GM19240 (cell line): ENCODE measurements at regions not wholly inside any gene's neighbourhood (a gene's known extent, or its start where the extent isn't known, plus 50 kb on each side); places are given as distances from the start of the nearest gene placed in this dataset.

Experiments
- DNase-seq: peaks from one replicate; pipeline ENCODE4 v3.0.0; 2011; ENCODE audit warnings: low spot score; ENCODE audit not compliant: insufficient read length

- DNase-seq, result no peak
These were observed 82.4 kb upstream of the ZIC3 start for GRCh38 chrX:137483554-137483953.

GRCh38 chrX:137482136-137482535 is 83.8 kb upstream of the ZIC3 start:
- DNase-seq, result no peak

DNA sequence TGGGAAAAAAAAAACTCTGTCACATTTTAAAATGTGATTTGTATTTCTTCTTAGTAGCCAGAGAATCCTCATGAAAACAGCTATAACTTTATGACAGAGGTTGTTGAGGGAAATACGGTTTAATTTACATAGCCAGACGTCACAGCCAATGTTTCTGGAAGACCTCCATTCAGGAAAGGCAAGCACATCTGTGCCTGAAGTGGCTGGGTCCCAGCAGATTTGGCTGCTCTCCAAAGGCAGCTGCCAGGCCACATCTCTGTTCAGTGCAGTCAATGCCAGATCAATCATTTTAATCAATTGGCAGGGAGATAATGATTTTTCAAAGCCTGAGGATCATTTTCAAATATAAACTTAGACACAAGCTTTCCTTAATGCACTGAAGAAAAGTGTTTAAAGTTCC is 86.5 kb upstream of the ZIC3 start:
- no peak for DNase-seq

- DNase-seq, result no peak
These were observed 124.2 kb upstream of the ZIC3 start for GRCh38 chrX:137441711-137442110.

DNA sequence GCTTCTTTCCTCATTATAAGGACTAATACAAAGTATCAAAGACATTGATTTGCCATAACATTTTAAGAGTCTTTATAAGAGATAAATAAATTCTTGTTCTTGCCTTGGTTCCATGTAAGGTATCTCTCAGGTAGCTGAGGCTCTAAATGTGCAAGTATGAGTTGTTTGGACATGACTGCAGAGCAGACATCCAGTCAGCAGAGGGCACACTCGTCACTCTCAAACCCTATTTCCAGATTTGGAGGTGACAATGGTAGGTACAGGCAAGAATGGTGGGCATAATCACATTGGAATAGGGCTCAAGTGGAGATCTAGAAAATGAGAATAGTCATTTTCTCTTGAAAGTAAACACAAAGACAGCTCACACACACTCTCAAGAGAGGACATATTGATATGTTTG is 133.3 kb upstream of the ZIC3 start:
- DNase-seq, result no peak

DNA sequence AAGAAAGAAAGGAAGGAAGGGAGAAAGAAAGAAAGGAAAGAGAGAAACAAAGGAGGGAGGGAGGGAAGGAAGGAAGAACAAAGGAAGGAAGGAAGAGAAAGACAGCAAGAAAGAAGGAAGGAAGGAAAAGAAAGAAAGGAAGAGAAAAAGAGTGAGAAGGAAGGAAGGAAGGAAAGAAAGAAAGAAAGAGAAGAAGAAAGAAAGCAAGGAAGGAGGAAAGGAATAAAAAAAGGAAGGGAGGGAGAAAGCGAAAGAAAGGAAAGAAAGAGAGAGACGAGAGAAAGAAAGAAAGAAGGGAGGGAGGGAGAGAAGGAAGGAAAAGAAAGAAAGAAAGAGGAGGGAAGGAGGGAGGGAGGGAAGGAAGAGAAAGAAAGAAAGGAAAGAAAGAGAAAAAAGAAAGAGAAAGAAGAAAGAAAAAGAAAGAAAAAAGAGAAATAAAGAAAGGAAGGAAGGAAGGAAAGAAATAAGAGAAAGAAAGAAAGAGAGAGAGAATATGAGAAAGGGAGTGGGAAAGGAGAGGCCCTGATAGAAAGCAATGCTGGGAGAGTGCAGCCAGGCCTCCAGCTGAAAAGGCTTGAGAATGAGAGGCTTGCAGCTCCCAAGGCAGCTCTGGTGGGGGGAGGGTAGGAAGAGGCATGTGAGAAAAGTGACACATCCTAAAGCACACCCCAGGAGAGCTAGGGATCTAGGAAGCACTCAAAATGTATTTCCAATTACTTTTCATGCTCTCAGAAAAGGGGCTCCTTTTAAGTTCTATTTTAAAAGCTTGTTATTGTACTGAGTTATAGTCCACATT is 134.0 kb upstream of the ZIC3 start:
- no peak for DNase-seq

- no peak for DNase-seq
These were observed 134.9 kb upstream of the ZIC3 start for GRCh38 chrX:137430984-137431475.

- DNase-seq, result no peak
These were observed 135.6 kb upstream of the ZIC3 start for GRCh38 chrX:137430301-137430700.

DNA sequence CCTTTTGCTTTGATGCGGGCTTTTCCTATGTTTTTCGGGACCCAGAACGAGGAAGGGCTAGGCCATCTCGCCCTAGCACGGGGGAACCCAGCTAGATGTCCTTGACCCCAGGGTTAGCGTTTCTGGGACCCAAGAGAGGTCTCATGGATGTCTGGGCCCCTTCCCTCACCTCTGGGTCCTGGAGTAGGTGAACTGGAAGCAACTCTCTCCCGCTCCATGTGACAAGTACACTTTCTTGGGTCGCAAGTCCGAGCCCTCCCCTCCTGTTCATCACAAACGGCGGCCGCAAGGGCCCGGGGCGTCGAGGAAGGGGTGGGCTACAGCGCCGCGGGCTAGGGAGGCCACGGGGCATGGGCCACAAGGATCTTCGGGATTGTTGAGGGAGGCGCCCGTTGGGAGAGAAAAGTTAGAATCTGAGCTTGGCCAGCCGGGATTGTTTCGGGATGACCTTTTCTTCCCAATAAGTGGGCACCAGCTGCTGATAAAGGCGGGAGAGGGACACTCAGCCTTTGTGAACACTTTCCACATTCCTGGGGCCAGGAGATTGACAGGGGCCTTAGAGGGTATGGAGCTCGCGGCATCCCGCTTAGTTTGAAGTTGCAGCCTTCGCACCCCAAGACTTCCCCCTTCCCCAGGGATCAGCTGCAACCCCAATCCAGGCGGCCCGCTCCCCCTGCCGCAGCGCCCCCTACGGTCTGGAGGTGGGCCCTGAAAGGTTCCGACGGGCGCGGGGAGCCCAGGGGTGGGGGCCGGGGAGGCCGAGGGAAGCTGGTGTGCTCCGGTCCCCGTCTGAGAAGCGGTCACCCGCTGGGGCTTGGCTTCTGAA is 136.9 kb upstream of the ZIC3 start:
- no peak for DNase-seq

- DNase-seq, result no peak
These were observed 137.7 kb upstream of the ZIC3 start for GRCh38 chrX:137428221-137428661.

DNA sequence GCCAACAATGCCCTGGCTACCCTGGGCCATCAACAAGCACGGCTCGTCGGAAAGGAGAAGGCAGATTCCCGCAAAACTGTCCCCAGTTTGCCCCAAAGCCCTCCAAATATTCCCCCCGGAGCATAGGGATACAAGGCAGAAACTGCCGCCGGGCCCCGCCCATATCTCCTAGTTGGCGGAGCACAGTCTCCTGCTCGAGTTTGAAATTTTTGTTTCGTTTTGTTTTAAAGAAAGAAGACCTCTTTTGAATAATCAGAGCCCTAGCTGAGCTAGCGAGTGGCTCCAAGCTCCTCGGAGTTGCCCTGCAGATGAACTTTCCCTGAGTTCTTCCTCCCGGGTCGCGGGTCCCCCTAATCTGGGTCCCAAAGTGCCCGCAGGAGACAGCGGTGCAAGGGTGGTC is 138.1 kb upstream of the ZIC3 start:
- no peak for DNase-seq

DNA sequence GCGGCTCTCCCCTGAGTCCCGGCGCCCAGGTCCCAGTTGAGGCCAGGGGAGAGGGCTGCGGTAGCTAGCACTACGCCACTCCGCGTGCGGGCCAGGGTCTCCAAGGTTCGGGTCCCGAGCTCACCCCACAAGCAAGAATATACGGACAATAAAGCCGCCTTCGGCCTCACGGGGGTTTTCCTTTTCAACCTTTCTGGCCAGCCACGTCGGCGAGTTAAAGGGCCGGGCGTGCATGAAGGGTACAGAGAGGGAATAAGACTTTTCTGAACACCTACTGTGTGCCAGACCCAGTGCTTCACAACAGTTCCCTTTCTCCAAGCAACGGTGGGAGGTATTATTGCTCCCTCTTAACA is 138.5 kb upstream of the ZIC3 start:
- no peak for DNase-seq

DNA sequence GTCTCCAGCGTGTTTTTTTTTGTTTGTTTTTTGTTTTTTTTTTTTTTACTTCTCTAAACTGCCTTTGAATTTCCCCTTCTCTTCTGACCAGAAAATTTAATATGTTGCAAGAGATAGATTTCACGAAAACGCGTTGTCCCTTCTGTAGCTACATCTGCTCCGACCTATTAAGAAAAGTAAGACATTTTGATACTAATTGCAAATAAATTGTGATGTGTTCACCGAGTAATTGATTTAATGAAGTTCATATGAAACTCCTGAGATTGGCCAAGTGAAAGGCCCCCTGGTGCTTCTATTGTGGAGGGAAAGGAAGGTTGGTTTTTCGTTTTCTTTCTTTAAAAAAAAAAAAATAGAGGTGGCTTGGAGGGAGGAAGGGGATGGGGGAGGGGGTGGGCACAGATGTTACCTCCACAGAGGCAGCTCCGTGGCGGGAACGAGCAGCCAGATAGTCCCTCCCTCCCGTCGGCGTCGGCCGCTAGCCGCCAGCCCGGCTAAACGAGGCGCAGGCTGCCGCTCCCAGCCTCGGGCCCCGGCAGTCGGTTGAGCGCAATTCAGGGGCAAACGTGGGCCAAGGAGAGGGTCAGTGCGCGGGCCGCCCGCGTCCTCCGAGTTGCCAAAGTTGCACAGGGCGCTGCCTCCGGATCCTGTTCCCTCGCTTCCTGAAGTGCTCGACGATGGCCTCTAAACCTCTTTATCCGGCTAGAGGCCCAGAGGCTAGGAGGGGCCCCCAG is 139.1 kb upstream of the ZIC3 start:
- DNase-seq, result no peak

- DNase-seq, result no peak
These were observed 139.9 kb upstream of the ZIC3 start for GRCh38 chrX:137425986-137426385.

GRCh38 chrX:137425273-137425902 is 140.5 kb upstream of the ZIC3 start:
- no peak for DNase-seq

- DNase-seq, result no peak
These were observed 141.2 kb upstream of the ZIC3 start for GRCh38 chrX:137424679-137425078.

DNA sequence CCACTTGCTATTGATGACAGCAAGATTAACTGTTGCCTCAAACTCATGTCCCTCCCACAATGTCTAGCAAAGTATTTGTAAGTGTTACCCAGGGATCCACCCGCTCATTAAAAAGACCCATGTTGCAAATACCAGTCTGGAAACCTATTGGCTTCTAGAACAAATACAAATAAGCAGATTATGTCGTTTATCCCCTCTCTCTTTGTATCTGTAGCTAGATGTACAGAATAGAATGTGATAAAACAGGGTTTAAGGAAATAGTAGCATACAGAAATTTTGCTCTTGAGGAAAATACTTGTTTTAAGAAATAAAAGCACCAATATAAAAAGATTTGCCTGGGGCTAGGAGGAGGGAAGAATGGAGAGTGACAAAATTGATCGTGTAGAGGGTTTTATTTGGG is 142.7 kb upstream of the ZIC3 start:
- no peak for DNase-seq

- DNase-seq, result no peak
These were observed 147.8 kb upstream of the ZIC3 start for GRCh38 chrX:137418086-137418485.

GRCh38 chrX:137413190-137413589 is 152.7 kb upstream of the ZIC3 start:
- DNase-seq, result no peak

- no peak for DNase-seq
These were observed 160.3 kb upstream of the ZIC3 start for GRCh38 chrX:137405449-137406140.

DNA sequence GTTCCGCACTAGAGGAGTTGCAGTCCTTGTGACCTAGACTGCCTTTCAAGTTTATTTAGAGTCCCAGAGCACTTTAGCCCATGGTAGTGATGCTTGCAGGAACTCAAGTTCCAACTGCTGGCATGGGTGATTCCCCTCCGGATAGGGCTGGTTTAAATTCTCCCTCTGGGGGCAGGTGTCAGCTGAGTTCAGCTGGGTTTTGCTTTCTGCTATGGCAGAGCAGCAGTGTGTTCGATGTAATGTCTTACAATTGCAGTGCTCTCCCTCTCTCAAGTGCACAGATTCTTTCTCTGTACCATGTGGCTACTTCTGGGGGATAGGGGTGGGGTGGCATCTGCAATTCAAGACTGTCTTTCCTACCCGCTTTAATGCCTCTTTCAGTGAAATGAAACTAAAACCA is 164.8 kb upstream of the ZIC3 start:
- no peak for DNase-seq
